Neural cell (in vitro differentiated cells): ENCODE measurements at regions not wholly inside any gene's neighbourhood (a gene's known extent, or its start where the extent isn't known, plus 50 kb on each side); places are given as distances from the start of the nearest gene placed in this dataset.

Experiments used
- H2AFZ ChIP-seq: fragments of 200-600, 300-800 bp; sonication (generic), shearing (Covaris generic); 2 replicates; pipeline ENCODE4 v1.6.0; 2014; ENCODE audit warnings: low read depth, mild to moderate bottlenecking, antibody characterized with exemption, low read length, moderate library complexity
- H3F3A ChIP-seq: fragments of 200-600 bp; shearing (Covaris generic); 2 replicates; pipeline ENCODE4 v1.6.1; 2016; ENCODE audit warnings: mild to moderate bottlenecking, moderate library complexity, mixed read lengths, antibody characterized with exemption, low read length; ENCODE audit not compliant: insufficient read depth, poor library complexity, severe bottlenecking
- H3K27ac ChIP-seq: fragments of 200-600, 300-800 bp; sonication (generic), shearing (Covaris generic); 2 replicates; pipeline ENCODE4 v1.5.1; 2014; ENCODE audit warnings: mild to moderate bottlenecking, low read length, moderate library complexity
- H3K27me3 ChIP-seq: fragments of 300-800, 200-600 bp; sonication (generic), shearing (Covaris generic); 2 replicates; pipeline ENCODE4 v1.6.0; 2014; ENCODE audit warnings: mild to moderate bottlenecking, low read depth, low read length, moderate library complexity; ENCODE audit not compliant: insufficient read depth
- H3K36me3 ChIP-seq: fragments of 300-800, 200-600 bp; sonication (generic), shearing (Covaris generic); 2 replicates; pipeline ENCODE4 v1.5.1; 2014; ENCODE audit warnings: mild to moderate bottlenecking, antibody characterized with exemption, low read length, moderate library complexity; ENCODE audit not compliant: insufficient read depth
- H3K4me2 ChIP-seq: fragments of 300-800, 200-600 bp; sonication (generic), shearing (Covaris generic); 2 replicates; pipeline ENCODE4 v1.6.0; 2014; ENCODE audit warnings: mild to moderate bottlenecking, low read length
- H3K4me3 ChIP-seq: fragments of 300-800, 200-600 bp; sonication (generic), shearing (Covaris generic); 2 replicates; pipeline ENCODE4 v1.5.1; 2014; ENCODE audit warnings: mild to moderate bottlenecking, low read length, moderate library complexity
- H3K79me2 ChIP-seq: fragments of 200-600 bp; shearing (Covaris generic); replicated peaks from 2 replicates; pipeline ENCODE4 v1.6.0; 2014; ENCODE audit warnings: mild to moderate bottlenecking, low read length, moderate library complexity; ENCODE audit not compliant: insufficient read depth
- H3K9ac ChIP-seq: fragments of 300-800, 200-600 bp; sonication (generic), shearing (Covaris generic); 2 replicates; pipeline ENCODE4 v1.6.1; 2016; ENCODE audit warnings: mild to moderate bottlenecking, low read length, mixed read lengths
- H3K9me2 ChIP-seq: fragments of 200-600 bp; shearing (Covaris generic); 2 replicates; pipeline ENCODE4 v1.6.1; 2016; ENCODE audit warnings: mild to moderate bottlenecking, low read length, mixed read lengths; ENCODE audit not compliant: insufficient read depth
- H3K9me3 ChIP-seq: fragments of 200-600, 300-800 bp; sonication (generic), shearing (Covaris generic); 2 replicates; pipeline ENCODE4 v1.6.1; 2016; ENCODE audit warnings: mild to moderate bottlenecking, mixed run types, low read length, moderate library complexity, mixed read lengths
- H4K20me1 ChIP-seq: fragments of 200-600 bp; shearing (Covaris generic); 2 replicates; pipeline ENCODE4 v1.6.1; 2016; ENCODE audit warnings: mild to moderate bottlenecking, mixed run types; ENCODE audit not compliant: insufficient read depth
- EP300 ChIP-seq: fragments of 450-650 bp; conservative IDR thresholded peaks from 2 replicates; pipeline ENCODE4 v1.6.1; 2014; ENCODE audit warnings: antibody characterized with exemption, mild to moderate bottlenecking, moderate library complexity; ENCODE audit not compliant: poor library complexity, severe bottlenecking
- EZH2 ChIP-seq: fragments of 200-600, 300-800 bp; shearing (Covaris generic), sonication (generic); IDR thresholded peaks from 2 replicates; pipeline ENCODE4 v1.6.1; 2014; ENCODE audit warnings: antibody characterized with exemption, low read length, borderline replicate concordance, mild to moderate bottlenecking; ENCODE audit not compliant: insufficient read depth, poor library complexity, severe bottlenecking
- MXI1 ChIP-seq: fragments of 450-650 bp; conservative IDR thresholded peaks from 2 replicates; pipeline ENCODE4 v1.6.1; 2014; ENCODE audit warnings: antibody characterized with exemption, mild to moderate bottlenecking; ENCODE audit not compliant: poor library complexity, severe bottlenecking
- POLR2AphosphoS5 ChIP-seq: IDR thresholded peaks from 2 replicates; pipeline ENCODE4 v1.6.1; 2012
- RAD21 ChIP-seq: fragments of 450-650 bp; conservative IDR thresholded peaks from 2 replicates; pipeline ENCODE4 v1.6.1; 2014; ENCODE audit warnings: antibody characterized with exemption, mild to moderate bottlenecking, moderate library complexity
- SMC3 ChIP-seq: fragments of 450-650 bp; conservative IDR thresholded peaks from 2 replicates; pipeline ENCODE4 v1.6.1; 2014; ENCODE audit warnings: antibody characterized with exemption, mild to moderate bottlenecking, moderate library complexity; ENCODE audit not compliant: poor library complexity
- TAF1 ChIP-seq: IDR thresholded peaks from 2 replicates; pipeline ENCODE4 v1.6.1; 2012; ENCODE audit warnings: low read depth
- TF ChIP-seq, protein P1 (sequence below): fragments of 450-650 bp; IDR thresholded peaks from 2 replicates; pipeline ENCODE4 v1.5.1; 2014; ENCODE audit warnings: antibody characterized with exemption, mild to moderate bottlenecking, moderate library complexity; ENCODE audit not compliant: poor library complexity, severe bottlenecking
- TF ChIP-seq, protein P2 (sequence below): IDR thresholded peaks from 2 replicates; pipeline ENCODE4 v1.6.1; 2012; ENCODE audit warnings: borderline replicate concordance

DNA sequence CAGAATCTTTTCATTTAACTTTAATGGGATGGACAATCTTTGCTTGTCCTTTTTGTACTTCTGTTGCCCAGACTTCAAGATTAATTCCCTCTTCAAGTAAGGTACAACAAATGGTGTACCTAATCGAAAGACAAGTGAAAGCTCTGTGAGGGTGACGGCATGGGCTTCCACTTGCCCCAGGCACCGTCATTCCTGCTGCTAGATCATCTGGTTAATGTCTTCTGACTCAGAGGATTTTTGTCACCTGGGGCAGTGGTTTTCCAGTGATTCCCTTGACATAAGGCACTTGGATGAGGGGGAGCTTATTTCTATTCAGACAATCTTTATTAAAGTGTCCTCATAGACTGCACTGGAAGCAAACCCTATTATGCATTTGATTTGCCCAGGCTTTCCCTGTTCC, 977.0 kb upstream of the AMELY start:
- Histone ChIP-seq H3F3A (no peaks in the 10 kb centered on the region), H3K4me3 (no peak overlapping the region), H3K79me2 (no peaks in the 10 kb centered on the region), H3K36me3 (no peaks in the 10 kb centered on the region), H3K4me2 (no peak overlapping the region), H3K27ac (no peak overlapping the region), H3K9ac (no peak overlapping the region), H4K20me1 (no peaks in the 10 kb centered on the region), H3K9me2 (no peaks in the 10 kb centered on the region), H3K27me3 (no peaks in the 10 kb centered on the region), H2AFZ (no peak overlapping the region), H3K9me3 (no peaks in the 10 kb centered on the region)
- TF ChIP-seq EP300 (no peak), SMC3 (no peak), MXI1 (no peak), POLR2AphosphoS5 (no peak), TAF1 (no peak)
- TF ChIP-seq, protein P1, sequence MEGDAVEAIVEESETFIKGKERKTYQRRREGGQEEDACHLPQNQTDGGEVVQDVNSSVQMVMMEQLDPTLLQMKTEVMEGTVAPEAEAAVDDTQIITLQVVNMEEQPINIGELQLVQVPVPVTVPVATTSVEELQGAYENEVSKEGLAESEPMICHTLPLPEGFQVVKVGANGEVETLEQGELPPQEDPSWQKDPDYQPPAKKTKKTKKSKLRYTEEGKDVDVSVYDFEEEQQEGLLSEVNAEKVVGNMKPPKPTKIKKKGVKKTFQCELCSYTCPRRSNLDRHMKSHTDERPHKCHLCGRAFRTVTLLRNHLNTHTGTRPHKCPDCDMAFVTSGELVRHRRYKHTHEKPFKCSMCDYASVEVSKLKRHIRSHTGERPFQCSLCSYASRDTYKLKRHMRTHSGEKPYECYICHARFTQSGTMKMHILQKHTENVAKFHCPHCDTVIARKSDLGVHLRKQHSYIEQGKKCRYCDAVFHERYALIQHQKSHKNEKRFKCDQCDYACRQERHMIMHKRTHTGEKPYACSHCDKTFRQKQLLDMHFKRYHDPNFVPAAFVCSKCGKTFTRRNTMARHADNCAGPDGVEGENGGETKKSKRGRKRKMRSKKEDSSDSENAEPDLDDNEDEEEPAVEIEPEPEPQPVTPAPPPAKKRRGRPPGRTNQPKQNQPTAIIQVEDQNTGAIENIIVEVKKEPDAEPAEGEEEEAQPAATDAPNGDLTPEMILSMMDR: no peak
- TF ChIP-seq, protein P2, sequence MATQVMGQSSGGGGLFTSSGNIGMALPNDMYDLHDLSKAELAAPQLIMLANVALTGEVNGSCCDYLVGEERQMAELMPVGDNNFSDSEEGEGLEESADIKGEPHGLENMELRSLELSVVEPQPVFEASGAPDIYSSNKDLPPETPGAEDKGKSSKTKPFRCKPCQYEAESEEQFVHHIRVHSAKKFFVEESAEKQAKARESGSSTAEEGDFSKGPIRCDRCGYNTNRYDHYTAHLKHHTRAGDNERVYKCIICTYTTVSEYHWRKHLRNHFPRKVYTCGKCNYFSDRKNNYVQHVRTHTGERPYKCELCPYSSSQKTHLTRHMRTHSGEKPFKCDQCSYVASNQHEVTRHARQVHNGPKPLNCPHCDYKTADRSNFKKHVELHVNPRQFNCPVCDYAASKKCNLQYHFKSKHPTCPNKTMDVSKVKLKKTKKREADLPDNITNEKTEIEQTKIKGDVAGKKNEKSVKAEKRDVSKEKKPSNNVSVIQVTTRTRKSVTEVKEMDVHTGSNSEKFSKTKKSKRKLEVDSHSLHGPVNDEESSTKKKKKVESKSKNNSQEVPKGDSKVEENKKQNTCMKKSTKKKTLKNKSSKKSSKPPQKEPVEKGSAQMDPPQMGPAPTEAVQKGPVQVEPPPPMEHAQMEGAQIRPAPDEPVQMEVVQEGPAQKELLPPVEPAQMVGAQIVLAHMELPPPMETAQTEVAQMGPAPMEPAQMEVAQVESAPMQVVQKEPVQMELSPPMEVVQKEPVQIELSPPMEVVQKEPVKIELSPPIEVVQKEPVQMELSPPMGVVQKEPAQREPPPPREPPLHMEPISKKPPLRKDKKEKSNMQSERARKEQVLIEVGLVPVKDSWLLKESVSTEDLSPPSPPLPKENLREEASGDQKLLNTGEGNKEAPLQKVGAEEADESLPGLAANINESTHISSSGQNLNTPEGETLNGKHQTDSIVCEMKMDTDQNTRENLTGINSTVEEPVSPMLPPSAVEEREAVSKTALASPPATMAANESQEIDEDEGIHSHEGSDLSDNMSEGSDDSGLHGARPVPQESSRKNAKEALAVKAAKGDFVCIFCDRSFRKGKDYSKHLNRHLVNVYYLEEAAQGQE: no peak

DNA sequence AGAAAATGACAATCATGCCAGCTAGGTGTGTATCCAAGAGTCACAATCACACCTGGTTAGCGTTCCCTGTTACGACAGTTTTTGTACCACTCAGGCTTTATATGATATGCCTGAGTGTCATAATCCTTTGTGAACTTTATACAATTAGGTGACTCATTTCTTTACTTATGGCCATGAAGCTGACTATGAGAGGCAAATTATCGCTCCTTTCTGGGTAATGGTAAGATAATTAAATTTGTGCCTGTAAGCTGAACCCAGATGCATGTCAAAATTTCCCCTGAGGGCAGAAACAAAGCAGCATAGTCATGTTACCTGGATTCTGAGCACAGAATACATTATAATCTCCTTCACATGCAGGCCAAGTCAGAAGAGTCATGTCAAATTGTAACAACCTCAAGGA, 970.1 kb upstream of the AMELY start:
- Histone ChIP-seq H3K27me3 (no peaks in the 10 kb centered on the region), H3K4me3 (no peak overlapping the region), H3K36me3 (no peaks in the 10 kb centered on the region), H3K9me3 (no peaks in the 10 kb centered on the region), H3K79me2 (no peaks in the 10 kb centered on the region), H3F3A (no peaks in the 10 kb centered on the region), H3K27ac (no peak overlapping the region), H3K9me2 (no peaks in the 10 kb centered on the region), H3K4me2 (no peak overlapping the region), H3K9ac (no peak overlapping the region), H2AFZ (no peak overlapping the region), H4K20me1 (no peaks in the 10 kb centered on the region)
- TF ChIP-seq EP300 (no peak), POLR2AphosphoS5 (no peak), TAF1 (no peak), EZH2 (no peak), RAD21 (no peak), MXI1 (no peak), SMC3 (no peak)
- TF ChIP-seq, protein P2: no peak
